Right atrium auricular region (tissue), 2 donors: ENCODE measurements at regions not wholly inside any gene's neighbourhood (a gene's known extent, or its start where the extent isn't known, plus 50 kb on each side); places are given as distances from the start of the nearest gene placed in this dataset.

Source experiments
- DNase-seq: peaks from one replicate; pipeline ENCODE4 v3.0.0-alpha.2; 2019; ENCODE audit warnings: low spot score
- H3K27ac ChIP-seq, 2 donors: fragments of 200-600 bp; sonication (generic); 1 replicate in 1 of 2; 2 replicates in 1 of 2; pipeline ENCODE4 v1.5.1; 2016 to 2019
- H3K27me3 ChIP-seq, 2 donors: fragments of 200-600 bp; sonication (generic); one replicate each; pipeline versions ENCODE4 v1.5.1 to v1.6.0; 2017 to 2019
- H3K36me3 ChIP-seq: fragments of 200-600 bp; sonication (generic); one replicate; pipeline ENCODE4 v1.5.1; 2016
- H3K4me1 ChIP-seq, 2 donors: fragments of 200-600 bp; sonication (generic); one replicate each; pipeline versions ENCODE4 v1.5.1 to v1.6.0; 2017 to 2019
- H3K4me3 ChIP-seq, 2 donors: fragments of 200-600 bp; sonication (generic); 1 replicate in 1 of 2; 2 replicates in 1 of 2; pipeline ENCODE4 v1.5.1; 2017 to 2019; ENCODE audit warnings: mild to moderate bottlenecking in 1 of 2, moderate library complexity in 1 of 2
- H3K9me3 ChIP-seq, 2 donors: fragments of 200-600 bp; sonication (generic); one replicate each; pipeline ENCODE4 v1.5.1; 2019
- CTCF ChIP-seq, 2 donors: fragments of 200-600 bp; sonication (generic); IDR thresholded peaks; one replicate each; pipeline ENCODE4 v1.5.1; 2019; ENCODE audit warnings: antibody characterized with exemption in 2 of 2

- H3K9me3 ChIP-seq, result no peaks in the 10 kb centered on the region
- no peak overlapping the region for H3K4me3 ChIP-seq
- peaks cover 0 to 13% of the 10 kb centered on the region in 2 donors for H3K4me1 ChIP-seq
- DNase-seq, result no peak
- TF ChIP-seq CTCF (IDR thresholded peaks at IDR 0.05), result no peak
- no peak overlapping the region for H3K27ac ChIP-seq
- H3K27me3 ChIP-seq, result no peaks in the 10 kb centered on the region
- H3K36me3 ChIP-seq, result no peaks in the 10 kb centered on the region
Measured at GRCh38 chr6:155527443-155527842, 71.8 kb upstream of the NOX3 start.

- no peak for TF ChIP-seq CTCF (IDR thresholded peaks at IDR 0.05)
- H3K9me3 ChIP-seq, result no peaks in the 10 kb centered on the region
- no peak for DNase-seq
- peaks cover 0 to 7% of the 10 kb centered on the region in 2 donors for H3K4me1 ChIP-seq
- no peaks in the 10 kb centered on the region for H3K36me3 ChIP-seq
- no peak overlapping the region for H3K4me3 ChIP-seq
- no peak overlapping the region for H3K27ac ChIP-seq
- no peaks in the 10 kb centered on the region for H3K27me3 ChIP-seq
Measured at GRCh38 chr6:155523821-155524651, 68.4 kb upstream of the NOX3 start.

GRCh38 chr6:155521719-155522118 lies 66.1 kb upstream of the NOX3 start:
- H3K4me1 ChIP-seq, result no peaks in the 10 kb centered on the region
- no peak overlapping the region for H3K27ac ChIP-seq
- no peak for DNase-seq
- H3K36me3 ChIP-seq, result no peaks in the 10 kb centered on the region
- no peak for TF ChIP-seq CTCF (IDR thresholded peaks at IDR 0.05)
- no peaks in the 10 kb centered on the region for H3K9me3 ChIP-seq
- no peaks in the 10 kb centered on the region for H3K27me3 ChIP-seq
- no peak overlapping the region for H3K4me3 ChIP-seq

DNA sequence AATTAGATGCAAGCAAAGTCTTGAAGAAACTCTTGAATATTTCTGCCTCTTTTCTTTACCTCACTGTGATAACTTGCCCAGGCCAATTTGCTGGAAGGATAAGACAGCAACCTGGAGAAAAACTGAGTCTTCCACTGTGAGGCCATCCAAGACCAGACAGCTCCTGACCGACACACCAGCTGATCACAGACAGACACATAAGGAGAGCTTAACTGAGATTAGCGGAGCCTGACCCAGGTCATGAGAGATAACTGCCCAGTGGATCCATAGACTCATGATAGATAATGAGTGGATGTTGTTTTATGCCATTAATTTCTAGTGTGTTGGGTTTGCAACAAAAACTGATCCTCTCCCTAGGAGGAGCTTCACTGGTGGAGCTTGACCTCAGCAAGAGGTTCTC lies 64.4 kb upstream of the NOX3 start:
- H3K27me3 ChIP-seq, result no peaks in the 10 kb centered on the region
- no peak overlapping the region for H3K4me3 ChIP-seq
- TF ChIP-seq CTCF (IDR thresholded peaks at IDR 0.05), result no peak

DNA sequence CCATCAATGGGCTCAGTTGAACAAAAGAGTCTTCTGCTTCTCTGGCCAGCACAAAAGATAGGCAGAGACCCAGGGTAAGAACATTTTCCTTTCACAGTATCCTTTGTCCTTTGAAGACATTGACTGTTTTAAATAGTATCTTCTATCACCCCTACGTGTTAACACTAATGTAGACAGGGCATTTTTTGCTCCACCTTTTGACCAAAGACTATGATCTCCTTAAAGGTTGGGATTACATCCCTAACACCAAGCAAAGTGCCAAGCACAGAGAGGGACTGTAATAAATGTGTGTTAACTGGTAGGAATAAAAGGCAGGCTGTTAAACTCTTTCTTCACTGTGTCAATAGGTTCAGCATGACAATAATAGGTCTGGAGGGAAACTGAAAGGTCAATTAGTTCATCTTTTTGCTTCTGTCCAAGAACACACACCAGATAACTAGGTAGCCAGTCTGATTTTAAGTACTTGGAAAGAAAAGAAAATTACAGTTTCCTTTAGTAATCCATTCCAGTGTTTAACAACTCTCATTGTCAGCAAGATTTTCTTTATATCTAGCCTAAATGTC lies 63.6 kb upstream of the NOX3 start:
- no peak overlapping the region for H3K4me3 ChIP-seq
- TF ChIP-seq CTCF (IDR thresholded peaks at IDR 0.05), result no peak
- no peaks in the 10 kb centered on the region for H3K9me3 ChIP-seq
- no peaks in the 10 kb centered on the region for H3K27me3 ChIP-seq
- DNase-seq, result no peak
- no peak overlapping the region for H3K27ac ChIP-seq
- no peaks in the 10 kb centered on the region for H3K4me1 ChIP-seq
- H3K36me3 ChIP-seq, result no peaks in the 10 kb centered on the region

More for the DNA sequence above, 64.4 kb upstream of the NOX3 start:
- Histone ChIP-seq H3K4me1 (no peaks in the 10 kb centered on the region), H3K36me3 (no peaks in the 10 kb centered on the region), H3K27ac (no peak overlapping the region), H3K9me3 (no peaks in the 10 kb centered on the region)
- no peak for DNase-seq
